ENCODE measurements at regions not wholly inside any gene's neighbourhood (a gene's known extent, or its start where the extent isn't known, plus 50 kb on each side); places are given as distances from the start of the nearest gene placed in this dataset.
"Not testable (repeated sequence)": the region's sequence is repeated elsewhere in the genome, so short reads cannot be mapped to it uniquely, and the experiment has no call there.

DNA sequence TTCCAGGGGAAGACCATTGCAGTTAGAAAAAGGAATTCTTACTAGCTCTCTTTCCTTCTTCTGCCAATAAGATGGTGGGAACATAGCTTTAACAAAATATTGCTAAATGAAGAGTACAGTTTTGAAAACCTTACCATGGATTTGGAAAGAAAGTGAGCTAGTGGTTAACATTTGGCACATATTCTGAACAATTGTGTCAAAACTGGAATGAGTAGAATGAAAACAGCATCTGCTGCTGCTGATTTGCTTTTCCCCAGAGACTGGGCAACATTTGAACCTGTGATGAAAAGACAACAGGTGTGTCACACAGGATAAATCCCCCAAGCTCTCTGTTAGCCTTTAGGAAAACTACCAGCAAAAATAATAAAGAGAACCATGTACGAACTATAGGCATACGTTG, 761.4 kb downstream of the KCNA4 start:
- no peak for DNase-seq (ENCODE audit: low read depth in 3 of 3)

DNA sequence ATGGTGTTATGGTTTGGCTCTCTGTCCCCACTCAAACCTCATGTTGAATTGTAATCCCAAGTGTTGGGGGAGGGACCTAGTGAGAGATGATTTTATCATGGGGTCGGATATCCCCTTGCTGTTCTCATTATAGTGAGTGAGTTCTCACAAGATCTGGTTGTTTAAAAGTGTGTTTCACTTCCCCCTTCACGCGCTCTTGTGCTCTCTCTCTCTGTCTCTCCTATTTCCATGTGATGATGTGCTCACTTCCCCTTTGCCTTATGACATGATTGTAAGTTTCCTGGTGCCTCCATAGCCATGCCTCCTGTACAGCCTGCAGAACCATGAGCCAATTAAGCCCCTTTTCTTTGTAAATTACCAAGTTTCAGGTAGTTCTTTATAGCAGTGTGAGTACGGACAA, 765.1 kb downstream of the KCNA4 start:
- DNase-seq (ENCODE audit: low read depth in 3 of 3) = no peak

DNA sequence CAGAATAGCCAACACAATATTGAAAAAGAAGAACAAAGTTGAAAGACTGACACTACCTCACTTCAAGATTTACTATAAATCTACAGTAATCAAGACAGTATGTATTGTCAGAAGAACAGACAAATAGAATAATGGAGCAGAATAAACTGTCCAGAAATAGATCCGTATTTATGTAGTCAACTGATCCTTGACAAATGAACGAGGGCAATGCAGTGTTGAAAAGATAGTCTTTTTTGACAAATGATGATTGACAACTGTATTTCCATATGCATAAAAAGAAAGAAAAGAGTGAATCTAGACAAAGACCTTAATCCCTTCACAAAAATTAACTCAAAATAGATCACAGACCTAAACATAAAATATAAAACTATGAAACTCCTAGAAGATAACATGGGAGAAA, 767.1 kb downstream of the KCNA4 start:
- DNase-seq (ENCODE audit: low read depth in 3 of 3) = no peak

DNA sequence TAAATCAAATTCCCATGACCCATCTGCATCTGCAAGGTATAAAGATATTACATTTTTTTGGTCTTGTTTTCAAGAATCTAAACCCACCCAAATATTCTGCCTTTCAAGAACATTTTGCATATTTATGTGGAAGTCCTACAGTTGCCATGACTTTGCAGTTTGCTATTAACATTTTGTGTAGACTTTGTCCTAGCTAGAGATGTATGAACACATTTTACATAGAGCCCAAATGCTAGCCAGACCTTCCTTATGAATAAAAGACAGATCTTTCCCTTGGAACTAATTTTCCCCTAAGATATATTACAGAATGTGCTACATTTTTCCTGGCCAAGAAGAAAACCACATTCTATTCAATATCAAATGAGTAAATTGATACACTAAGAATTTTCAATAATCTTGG, 772.5 kb downstream of the KCNA4 start:
- no peak for DNase-seq (ENCODE audit: low read depth in 3 of 3)

DNA sequence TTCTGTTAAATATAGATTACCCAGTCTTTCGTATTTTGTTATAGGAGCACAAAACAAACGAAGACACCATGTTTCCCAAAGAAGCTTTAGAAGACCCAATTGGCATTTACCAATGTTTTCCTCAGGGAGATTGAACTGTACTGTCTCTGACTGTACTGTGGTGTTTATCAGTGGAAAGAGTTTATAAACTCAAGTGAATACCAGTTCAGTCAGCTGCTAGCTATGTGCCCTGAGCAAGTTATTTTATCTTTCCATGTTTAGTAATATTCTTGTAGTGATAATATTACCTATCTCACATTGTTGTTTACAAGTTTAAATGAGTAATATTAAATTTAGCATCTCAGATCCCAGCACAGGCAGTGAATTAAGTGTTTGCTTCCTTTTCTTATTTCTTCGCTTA, 773.2 kb downstream of the KCNA4 start:
- DNase-seq (ENCODE audit: low read depth in 3 of 3) = no peak

DNA sequence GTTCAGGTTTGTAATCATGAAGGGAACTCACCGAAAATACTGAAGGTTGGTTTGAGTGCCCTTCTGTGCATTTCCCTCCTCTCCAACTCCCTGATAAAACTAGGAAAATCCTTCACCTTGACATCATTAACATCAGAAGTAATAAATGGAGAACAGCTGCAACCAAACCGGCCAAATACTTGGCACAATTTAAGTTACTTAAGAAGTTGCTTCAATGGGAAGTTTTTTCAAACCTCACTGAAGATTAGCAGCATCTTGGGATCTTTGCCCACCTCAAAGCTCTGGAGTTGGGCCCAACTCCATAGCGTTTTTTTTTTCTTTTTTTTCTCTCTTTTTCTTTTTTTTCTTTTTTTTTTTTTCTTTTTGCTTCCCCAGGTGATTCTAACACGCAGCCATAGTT, 784.8 kb downstream of the KCNA4 start:
- no peak for DNase-seq (ENCODE audit: low read depth in 3 of 3)

DNA sequence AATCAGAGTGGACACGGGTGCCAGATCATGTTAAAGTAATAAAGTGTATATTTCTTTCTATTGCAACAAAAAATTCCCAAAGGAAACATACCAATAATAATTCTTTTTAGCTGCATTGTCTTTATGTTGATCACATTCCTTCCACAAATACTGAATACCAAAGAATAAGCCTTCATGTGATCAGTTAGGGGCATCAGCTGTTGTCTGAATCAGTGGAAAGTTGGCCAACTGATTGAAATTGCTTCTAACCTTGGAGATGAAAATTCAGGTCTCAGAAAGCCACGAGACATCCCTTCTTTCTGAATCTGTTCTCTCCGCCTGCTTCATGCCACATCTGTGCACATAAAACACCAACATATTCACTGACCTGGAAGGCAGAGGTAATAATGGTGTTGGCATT, 785.2 kb downstream of the KCNA4 start:
- no peak for DNase-seq (ENCODE audit: low read depth in 3 of 3)

DNA sequence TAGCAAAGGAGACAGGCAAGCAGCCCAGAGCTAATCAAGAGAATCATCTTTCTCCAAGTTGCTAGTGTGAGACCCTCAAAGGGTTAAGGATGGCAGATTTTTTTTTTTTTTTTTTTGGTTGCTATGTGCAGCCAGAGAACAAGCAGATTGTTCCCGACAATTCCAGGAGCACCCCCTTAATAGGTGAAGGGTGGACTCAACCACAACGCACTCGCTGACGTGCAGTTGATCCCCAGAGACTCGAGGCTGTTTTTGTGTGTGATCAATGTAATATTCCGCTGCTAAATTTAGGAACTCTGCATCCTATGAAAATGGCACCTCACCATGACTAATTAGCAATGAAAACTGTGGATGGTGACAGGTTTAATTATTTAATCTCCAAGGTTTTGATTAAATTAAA, 789.0 kb downstream of the KCNA4 start:
- no peak for DNase-seq (ENCODE audit: low read depth in 3 of 3)

DNA sequence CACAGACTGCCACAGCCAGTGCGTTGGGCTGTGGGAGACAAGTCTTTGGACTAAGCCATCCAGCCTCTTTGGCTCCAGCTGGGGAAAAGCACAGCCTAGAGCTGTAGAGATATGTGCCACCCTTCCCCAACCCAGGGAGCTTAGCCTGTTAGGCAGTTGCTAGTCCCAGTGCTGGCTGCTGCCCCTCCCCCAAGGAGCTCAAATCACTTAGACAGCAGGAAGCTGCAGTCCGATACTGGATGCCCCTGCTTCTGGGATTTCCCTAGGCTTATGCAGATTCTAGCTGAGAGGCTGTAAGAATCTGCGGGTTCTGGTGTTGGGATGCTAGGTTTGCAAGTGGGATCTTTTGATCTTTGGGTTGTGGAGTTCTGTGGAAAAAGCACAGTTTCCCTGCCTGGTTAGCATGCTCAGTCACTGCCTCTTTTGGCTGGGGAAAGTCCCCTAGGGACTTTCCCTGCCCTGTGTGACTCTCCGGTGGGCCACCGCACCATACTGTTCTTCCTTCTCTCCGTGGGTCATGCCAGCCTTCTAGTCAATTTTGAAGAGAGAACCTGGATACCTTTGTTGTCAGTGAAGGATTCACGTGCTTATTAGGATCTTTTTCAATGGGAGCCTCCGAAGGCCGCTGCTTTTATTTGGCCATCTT, 792.0 kb downstream of the KCNA4 start:
- DNase-seq (ENCODE audit: low read depth in 3 of 3) = no peak

DNA sequence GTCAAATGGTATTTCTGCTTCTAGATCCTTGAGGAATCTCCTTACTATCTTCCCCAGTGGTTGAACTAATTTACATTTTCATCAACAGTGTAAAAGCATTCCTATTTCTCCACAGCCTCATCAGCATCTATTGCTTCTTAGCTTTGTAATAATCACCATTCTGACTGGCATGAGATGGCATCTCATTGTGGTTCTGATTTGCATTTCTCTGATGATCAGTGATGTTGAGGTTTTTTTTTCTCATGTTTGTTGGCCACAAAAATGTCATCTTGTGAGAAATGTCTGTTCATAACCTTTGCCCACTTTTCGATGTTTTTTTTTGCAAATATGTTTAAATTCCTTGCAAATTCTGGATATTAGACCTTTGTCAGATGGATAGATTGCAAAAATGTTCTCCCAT, 797.3 kb downstream of the KCNA4 start:
- DNase-seq (ENCODE audit: low read depth in 3 of 3) = not testable (repeated sequence)

DNA sequence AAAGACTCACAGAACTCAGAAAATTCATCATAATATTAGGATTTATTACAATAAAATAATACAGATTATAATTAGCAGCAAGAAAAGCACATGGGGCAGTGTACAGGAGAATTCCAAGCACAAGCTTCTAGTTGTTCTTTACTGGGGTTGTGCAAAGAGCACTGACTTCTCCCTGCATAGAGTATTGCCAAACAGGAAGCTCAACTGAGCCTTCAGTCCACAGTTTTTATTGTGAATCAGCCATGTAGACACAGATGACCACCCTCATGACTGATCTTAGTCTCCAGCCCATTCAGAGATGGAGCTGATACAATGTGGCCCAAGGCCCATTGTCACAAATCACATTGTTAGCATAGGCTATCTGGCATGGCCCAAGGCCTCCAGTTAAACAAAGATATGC, 798.9 kb downstream of the KCNA4 start:
- DNase-seq (ENCODE audit: low read depth in 3 of 3) = no peak

DNA sequence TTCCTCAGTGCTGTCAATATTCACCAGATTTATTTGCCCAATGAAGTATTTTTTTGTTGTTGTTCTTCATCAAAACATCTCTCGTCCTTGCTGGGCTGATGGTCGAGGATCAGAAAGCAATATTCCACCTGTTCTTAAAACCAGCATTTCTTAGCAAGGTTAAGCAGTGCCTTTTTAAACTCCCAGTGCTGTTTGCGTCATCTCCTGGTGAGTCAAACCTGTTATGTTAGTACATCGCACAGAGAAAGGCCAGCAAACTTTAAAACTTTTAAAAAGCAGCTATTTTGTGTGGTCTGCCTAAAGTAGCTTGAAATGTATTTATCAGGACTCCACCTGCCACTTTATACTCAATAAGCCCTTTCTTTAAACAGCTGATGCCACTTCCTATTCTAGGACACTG, 802.0 kb downstream of the KCNA4 start:
- no peak for DNase-seq (ENCODE audit: low read depth in 3 of 3)

DNA sequence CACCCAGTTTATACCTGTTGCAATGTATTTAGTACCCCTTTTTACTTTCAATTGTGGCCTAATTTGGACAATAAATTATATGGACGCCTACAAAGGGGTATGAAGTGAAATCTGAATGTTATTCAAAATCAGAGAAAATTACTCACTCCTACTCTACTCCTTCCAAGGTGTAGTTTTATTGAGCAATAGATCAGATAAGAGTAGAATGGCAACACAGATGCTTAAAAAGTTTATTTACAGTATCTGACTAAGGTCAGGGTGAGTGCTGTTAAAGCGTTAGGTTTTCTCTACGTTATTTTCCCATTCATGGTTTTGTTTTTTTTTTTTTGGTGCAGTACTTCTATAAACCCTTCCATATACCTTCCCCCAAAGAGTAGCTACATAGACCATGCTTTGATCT, 805.6 kb downstream of the KCNA4 start:
- DNase-seq (ENCODE audit: low read depth in 3 of 3) = no peak

DNA sequence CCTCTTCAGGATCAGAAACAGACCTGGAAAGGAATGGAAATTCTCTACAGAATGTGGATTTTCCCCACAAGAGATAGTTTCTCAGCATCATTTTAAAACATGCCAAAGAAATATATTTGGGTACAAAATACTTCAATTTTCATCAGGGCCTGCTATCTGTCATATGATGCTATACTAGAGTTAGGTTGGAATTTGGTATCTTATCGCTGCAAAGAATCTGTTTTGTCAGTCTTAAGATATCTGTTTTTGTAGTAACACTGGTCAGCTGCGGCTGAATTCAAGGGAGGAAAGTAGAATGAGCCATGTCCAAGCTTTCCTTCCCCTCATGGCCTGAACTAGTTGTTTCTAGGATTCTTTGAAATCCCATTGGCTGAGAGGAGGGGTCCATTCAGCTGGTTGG, 806.4 kb downstream of the KCNA4 start:
- no peak for DNase-seq (ENCODE audit: low read depth in 3 of 3)

DNA sequence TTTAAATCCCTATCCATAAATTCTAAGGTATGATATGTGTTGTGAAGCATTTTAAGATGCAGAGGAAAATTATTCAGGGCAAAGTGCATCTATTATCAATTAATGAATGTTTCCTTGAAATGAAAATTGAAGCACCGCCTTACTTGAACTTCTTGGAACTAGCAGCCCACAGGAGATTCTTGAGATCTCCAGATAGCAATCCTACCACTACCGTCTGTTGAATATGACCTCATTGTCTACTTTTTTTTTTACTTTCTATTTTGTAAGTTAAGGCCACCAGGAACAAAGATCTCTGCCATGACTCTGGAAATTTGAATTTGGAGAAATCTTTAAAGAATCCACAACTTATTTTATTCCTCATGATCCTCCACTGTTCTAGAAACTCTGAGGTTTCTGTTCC, 808.7 kb downstream of the KCNA4 start:
- no peak for DNase-seq (ENCODE audit: low read depth in 3 of 3)

DNA sequence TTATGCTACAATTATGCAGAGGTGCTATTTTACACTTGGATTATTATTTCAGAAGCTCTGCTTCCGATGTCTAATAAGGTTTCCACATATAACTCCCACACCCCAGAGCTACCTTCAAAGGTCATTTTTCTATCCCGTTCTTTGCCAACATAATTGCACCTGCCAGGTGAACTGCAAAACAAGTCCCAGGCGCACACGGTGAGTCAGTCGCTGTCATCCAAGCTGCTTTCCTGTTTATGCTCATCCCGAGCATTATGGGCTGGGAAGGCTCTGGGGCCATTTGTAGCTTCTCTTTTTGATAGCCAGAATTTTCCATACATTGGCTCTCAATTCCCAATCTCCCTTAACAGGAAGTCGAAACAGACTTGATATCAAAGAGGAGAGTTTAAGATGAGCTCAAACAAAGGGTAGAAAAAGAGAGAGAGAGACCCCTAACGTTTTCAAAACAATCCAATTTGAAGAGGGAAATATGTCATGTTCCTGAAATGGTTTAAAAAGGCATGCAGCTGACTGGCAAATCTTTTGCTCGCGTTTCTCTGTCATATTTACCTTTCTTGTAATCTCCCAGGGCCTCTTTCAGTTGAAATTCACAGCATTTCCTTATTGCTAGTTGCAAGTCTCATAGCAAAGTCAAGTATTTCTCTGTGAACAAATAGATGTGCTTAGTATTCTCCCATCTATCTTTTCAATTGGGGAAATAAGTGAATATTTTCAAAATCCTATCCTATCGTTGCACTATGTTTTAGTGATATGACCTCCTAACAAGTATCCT, 815.9 kb downstream of the KCNA4 start:
- DNase-seq (ENCODE audit: low read depth in 3 of 3) = no peak

DNA sequence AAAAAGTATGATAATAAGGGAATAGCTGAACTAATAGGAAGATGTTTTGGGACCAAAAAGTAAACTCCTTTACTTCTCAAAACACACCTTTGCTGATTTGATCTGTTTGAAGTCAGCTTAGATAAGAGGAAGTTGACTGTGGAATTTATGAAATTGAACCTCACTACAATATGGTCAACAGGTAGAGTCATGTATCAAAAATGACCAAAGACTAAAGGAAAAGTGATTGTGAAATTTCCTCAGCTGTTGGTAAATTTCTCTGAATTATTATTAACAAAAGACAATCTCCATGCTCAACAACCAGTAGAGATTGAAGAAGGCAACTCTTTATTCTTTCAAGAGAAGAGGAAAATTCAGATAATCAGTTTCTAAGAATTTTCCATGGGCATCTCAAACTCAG, 826.5 kb downstream of the KCNA4 start:
- DNase-seq (ENCODE audit: low read depth in 3 of 3) = no peak

DNA sequence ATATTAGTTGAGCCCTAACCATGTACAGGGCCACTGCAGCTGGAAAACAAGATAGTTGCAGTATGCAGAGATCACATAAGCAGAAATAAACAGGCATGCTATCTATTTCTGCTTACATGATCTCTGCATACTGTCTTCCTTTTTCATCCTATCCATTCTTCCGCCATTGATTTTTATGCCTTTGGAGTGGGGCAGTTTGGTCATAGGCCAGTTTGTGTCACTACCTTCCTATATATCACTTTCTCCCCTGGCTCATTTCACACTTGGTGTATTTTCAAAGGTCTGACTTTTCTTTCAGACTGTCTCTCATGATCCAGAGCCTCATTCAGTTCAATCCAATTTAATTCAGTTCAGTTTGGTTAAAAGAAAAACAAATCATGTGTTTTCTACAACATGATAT, 829.6 kb downstream of the KCNA4 start:
- DNase-seq (ENCODE audit: low read depth in 3 of 3) = no peak

DNA sequence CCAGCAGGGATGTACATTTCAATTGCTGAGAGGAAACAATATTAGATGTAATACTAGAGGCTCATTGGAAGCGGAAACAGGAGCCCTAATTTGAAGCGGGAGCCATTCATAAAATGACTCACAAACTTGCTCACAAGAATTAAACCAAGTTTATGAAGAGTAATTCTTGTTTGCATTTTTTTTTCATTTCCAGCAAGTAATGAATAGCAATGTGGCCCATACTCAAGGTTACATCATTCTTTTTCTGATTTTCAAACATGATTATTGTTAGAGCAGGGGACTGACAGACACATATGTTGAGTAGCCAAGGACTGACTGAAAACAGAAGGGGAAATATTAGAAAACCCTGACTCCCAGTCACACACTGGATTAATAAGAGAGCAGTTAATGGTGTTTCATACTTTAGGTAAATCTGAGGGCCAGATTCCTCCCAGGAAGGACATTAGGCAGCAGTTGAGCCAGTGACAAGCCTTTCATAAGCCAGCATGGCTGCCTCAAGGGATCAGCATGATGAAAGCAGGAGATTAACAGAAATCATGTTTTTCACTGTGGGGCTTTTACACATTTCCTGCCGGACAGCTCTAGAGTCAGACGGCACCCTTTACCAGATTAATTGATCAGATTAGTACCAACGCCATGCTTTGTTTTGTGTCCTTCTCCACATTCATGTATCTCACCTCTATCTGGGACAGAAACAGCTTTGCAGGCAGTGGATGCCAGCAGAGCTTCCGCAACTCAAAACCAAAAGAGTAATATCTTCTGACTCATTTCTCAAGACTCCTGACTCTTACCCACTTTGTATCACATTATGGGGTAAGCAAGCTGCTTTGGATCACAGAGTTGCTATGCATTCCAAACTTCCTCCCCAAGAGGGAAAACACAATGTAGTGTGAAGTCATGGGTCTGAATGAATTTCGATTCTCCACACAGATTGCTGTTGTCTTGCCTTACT, 831.6 kb downstream of the KCNA4 start:
- DNase-seq (ENCODE audit: low read depth in 3 of 3) = no peak

DNA sequence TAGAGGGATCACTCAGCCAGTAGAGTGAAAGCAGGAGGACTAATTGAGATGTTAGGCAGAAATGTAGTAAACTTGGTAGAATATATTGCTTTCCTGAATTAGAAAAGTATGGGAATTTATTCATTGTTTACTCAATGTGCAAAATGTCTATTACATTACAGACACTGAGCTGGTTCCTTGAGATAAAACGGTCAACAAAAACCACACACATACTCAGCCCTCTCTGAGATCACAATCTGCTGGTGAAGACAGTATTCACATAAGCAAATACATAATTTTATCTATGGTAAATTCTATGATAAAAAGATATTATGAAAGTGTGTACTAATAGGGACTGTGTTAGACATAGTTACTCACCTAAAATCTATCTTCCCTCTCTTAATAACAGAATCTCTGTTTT, 833.5 kb downstream of the KCNA4 start:
- DNase-seq (ENCODE audit: low read depth in 3 of 3) = no peak

DNA sequence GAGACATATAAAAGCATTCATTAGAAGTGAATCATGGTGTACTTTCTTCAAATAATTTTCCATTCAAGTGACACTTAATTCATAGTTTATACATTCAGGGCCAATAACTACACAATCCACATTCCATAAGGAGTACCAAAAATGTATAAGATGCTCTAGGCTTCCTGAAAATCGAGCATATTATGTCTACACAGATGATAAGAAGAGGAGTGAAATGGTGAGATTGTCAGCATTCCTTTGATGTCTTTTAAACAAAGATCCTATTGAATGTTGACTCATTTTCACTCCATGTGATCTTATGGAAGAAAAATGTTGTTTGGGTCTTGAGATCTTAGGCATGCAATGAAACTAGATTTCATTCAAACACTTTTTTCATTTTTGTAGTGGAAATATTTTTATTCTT, 843.2 kb downstream of the KCNA4 start:
- no peak for DNase-seq (ENCODE audit: low read depth in 3 of 3)

DNA sequence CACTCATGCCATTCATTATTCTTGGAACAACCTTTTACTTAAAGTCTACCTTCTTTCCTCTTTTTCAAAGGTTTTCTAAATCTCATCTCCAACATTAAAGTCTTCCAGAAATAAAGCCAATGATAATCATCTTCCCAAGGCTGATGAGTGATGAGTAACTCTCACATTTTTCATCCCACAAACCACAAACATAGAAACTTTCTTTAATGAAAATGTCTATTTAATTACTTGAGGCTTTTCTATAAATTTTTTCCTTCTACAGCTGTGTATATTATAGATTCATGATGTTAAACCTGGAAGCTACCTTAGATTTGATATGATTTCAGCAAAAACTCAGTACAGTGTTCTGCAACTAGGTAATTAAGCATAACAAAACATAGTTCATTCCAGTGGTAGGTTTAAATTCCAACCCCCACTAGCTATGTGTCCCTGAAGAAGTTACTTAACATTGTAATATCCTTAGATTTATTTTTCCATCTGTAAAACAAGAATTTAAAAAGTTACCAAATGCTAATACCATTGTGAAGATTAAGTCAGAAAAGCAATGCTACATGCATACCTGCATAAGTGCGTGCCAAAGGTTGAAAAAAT, 845.4 kb downstream of the KCNA4 start:
- no peak for DNase-seq (ENCODE audit: low read depth in 3 of 3)

All from stimulated activated CD4-positive, alpha-beta T cell treated with anti-CD3 and anti-CD28 coated beads, TNF-alpha, amount 100 ng/mL, for 48 hours (primary cell).